PFSK-1 (cell line): ENCODE measurements at regions not wholly inside any gene's neighbourhood (a gene's known extent, or its start where the extent isn't known, plus 50 kb on each side); places are given as distances from the start of the nearest gene placed in this dataset.

Experiments
- FOXP2 ChIP-seq: optimal IDR thresholded peaks from 2 replicates; pipeline ENCODE3; 2011; ENCODE audit warnings: borderline replicate concordance, control low read depth, inconsistent platforms; ENCODE audit not compliant: insufficient read depth; ENCODE audit errors: extremely low read length, extremely low read depth
- POLR2AphosphoS5 ChIP-seq: IDR thresholded peaks from 2 replicates; pipeline ENCODE4 v1.6.1; 2012; ENCODE audit warnings: low read depth, mild to moderate bottlenecking, control low read depth, low read length, moderate library complexity
- REST ChIP-seq, 2 experiments: IDR thresholded peaks; 2 replicates each; pipeline versions ENCODE4 v1.6.1 to v1.8.0; 2011 to 2012; ENCODE audit warnings: low read depth in 2 of 2, low read length in 2 of 2, control low read depth in 1 of 2, inconsistent platforms in 1 of 2, mild to moderate bottlenecking in 1 of 2, moderate library complexity in 1 of 2; ENCODE audit not compliant: insufficient read depth in 1 of 2
- SIN3A ChIP-seq: IDR thresholded peaks from 2 replicates; pipeline ENCODE4 v1.6.1; 2012; ENCODE audit warnings: mild to moderate bottlenecking, low read length, moderate library complexity, borderline replicate concordance; ENCODE audit not compliant: insufficient read depth
- TAF1 ChIP-seq: IDR thresholded peaks from 2 replicates; pipeline ENCODE4 v1.6.1; 2012; ENCODE audit warnings: low read length, control low read depth, borderline replicate concordance; ENCODE audit not compliant: insufficient read depth

- TF ChIP-seq REST (IDR thresholded peaks at IDR 0.05; ENCODE audit: insufficient read depth in 1 of 2, low read depth in 2 of 2, low read length in 2 of 2), result peak in 1 of 2 experiments; percentile 34; a peak in 1 of 4 replicates
- TF ChIP-seq FOXP2, result no peak
Measured at GRCh38 chrX:22674932-22675331, 324.8 kb upstream of the DDX53 start.

GRCh38 chrX:22686138-22686541 lies 313.6 kb upstream of the DDX53 start:
- no peak for TF ChIP-seq REST (IDR thresholded peaks at IDR 0.05; ENCODE audit: insufficient read depth in 1 of 2, low read depth in 2 of 2, low read length in 2 of 2)
- TF ChIP-seq FOXP2, result peak; percentile 78
- TF ChIP-seq POLR2AphosphoS5, result no peak
- TF ChIP-seq SIN3A, result no peak

GRCh38 chrX:22689290-22689689 lies 310.5 kb upstream of the DDX53 start:
- no peak for TF ChIP-seq SIN3A
- TF ChIP-seq FOXP2, result no peak
- no peak for TF ChIP-seq TAF1
- TF ChIP-seq REST (IDR thresholded peaks at IDR 0.05; ENCODE audit: insufficient read depth in 1 of 2, low read depth in 2 of 2, low read length in 2 of 2), result no peak
- TF ChIP-seq POLR2AphosphoS5, result no peak

GRCh38 chrX:22690116-22690515 lies 309.6 kb upstream of the DDX53 start:
- TF ChIP-seq TAF1, result no peak
- TF ChIP-seq FOXP2, result no peak
- no peak for TF ChIP-seq REST (IDR thresholded peaks at IDR 0.05; ENCODE audit: insufficient read depth in 1 of 2, low read depth in 2 of 2, low read length in 2 of 2)
- no peak for TF ChIP-seq POLR2AphosphoS5
- TF ChIP-seq SIN3A, result no peak

- TF ChIP-seq REST (IDR thresholded peaks at IDR 0.05; ENCODE audit: insufficient read depth in 1 of 2, low read depth in 2 of 2, low read length in 2 of 2), result no peak
- TF ChIP-seq FOXP2, result no peak
- no peak for TF ChIP-seq TAF1
- TF ChIP-seq SIN3A, result no peak
- no peak for TF ChIP-seq POLR2AphosphoS5
Measured at GRCh38 chrX:22691966-22692565, 307.7 kb upstream of the DDX53 start.
